GM12872 (cell line): ENCODE measurements at regions not wholly inside any gene's neighbourhood (a gene's known extent, or its start where the extent isn't known, plus 50 kb on each side); places are given as distances from the start of the nearest gene placed in this dataset.

Source experiments
- TF ChIP-seq, protein P1 (sequence below): IDR thresholded peaks from 3 replicates; pipeline ENCODE4 v1.5.1; 2011; ENCODE audit warnings: low read depth, mild to moderate bottlenecking, low read length, moderate library complexity; ENCODE audit not compliant: insufficient read depth

DNA sequence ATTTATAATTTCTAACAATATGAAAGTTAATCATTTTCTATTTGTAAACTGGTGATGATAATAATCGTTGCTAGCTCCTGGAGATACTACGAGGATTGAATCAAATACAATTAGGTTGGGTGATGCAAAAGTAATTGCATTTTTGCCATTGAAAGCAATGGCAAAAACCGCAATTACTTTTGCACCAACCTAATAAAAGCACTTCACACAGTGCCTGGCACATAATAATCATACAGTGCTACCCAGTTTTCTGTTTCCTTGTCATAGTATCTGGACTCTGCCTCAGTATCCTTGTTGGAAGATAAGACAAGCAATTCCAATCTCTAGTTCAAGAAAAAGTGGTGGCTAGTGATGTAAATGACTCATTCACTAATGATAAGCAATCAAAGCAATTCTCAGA lies 176.8 kb upstream of the TRPC5 start:
- TF ChIP-seq, protein P1, sequence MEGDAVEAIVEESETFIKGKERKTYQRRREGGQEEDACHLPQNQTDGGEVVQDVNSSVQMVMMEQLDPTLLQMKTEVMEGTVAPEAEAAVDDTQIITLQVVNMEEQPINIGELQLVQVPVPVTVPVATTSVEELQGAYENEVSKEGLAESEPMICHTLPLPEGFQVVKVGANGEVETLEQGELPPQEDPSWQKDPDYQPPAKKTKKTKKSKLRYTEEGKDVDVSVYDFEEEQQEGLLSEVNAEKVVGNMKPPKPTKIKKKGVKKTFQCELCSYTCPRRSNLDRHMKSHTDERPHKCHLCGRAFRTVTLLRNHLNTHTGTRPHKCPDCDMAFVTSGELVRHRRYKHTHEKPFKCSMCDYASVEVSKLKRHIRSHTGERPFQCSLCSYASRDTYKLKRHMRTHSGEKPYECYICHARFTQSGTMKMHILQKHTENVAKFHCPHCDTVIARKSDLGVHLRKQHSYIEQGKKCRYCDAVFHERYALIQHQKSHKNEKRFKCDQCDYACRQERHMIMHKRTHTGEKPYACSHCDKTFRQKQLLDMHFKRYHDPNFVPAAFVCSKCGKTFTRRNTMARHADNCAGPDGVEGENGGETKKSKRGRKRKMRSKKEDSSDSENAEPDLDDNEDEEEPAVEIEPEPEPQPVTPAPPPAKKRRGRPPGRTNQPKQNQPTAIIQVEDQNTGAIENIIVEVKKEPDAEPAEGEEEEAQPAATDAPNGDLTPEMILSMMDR: no peak

DNA sequence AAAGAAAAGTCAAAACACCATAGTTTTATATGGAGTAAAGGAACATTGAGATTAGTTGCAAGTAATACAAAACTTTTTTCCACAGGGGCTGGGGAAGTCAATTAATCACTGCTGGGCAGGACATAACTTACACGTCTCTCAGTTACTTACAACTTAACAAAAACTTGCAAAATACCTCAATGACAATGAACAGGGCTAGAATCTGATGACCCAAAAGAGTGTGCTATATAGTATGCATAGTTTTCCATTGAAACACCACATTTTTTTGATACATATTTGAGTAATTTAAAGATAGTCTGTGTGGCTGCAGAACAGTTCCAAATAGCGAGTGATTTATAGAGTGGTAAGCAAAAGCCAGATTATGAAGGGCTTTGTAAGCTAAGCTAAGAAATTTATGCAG lies 172.3 kb upstream of the TRPC5 start:
- TF ChIP-seq, protein P1: no peak

GRCh38 chrX:112247714-112248113 lies 165.1 kb upstream of the TRPC5 start:
- TF ChIP-seq, protein P1: no peak

- TF ChIP-seq, protein P1: no peak
These were observed 153.0 kb upstream of the TRPC5 start for GRCh38 chrX:112235547-112235946.

GRCh38 chrX:112233164-112233563 lies 150.6 kb upstream of the TRPC5 start:
- TF ChIP-seq, protein P1: no peak

DNA sequence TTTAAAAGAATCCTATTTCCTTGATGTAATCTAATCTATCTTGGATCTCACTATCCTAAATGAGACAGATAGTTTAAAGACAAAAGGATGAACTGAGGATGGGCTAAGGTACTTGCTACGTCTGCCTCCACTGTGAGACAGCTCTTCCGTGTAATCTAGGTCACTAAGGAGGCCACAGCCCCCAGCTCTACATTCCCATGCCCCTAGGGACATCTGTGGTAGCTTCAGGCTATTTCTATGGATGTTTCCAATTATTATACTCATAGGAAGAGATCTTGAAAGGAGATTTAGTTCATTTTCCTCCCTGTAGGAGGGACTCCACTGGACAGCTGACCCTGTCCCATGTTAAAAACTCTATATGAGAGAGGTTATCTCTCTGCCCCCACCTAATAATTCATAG lies 140.8 kb upstream of the TRPC5 start:
- TF ChIP-seq, protein P1: no peak

DNA sequence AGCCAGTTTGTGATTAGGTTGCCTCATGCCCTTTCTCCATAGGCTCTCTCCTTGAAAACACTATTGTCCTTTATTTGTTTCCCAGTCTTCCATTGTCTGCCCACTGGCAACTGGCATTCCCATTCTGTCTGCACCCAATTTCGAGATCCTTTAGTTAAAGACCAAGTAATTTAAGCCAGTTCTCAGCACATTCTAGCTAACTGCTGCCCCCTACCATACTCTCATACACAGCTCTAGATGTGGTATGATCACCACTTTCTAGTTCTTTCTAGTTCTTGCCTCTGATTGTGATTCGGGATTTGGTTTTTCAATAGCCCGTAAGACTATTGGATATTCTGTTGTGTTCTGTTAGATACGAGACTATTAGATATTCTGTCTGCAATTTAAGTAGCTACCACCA lies 135.8 kb upstream of the TRPC5 start:
- TF ChIP-seq, protein P1: no peak

DNA sequence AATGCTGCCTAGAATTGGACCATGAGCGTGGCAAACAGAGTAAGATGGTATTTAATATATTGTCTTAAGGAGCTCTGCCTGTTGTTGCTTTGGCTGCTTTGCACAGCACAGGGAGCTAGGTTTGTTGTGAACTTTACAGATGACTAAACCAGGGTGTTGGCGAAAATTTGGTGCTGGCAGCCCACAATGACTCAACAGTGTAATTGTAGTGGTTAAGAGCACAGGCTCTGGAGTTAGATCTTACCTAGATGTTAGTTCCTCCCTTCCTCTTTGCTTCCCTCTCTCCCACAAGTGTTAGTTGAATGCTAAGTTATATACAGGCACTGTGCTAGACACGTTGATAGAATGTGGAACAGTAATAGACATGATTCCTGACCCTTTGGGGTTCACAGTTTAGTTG lies 128.9 kb upstream of the TRPC5 start:
- TF ChIP-seq, protein P1: no peak
